Osteocyte (in vitro differentiated cells): ENCODE measurements at regions not wholly inside any gene's neighbourhood (a gene's known extent, or its start where the extent isn't known, plus 50 kb on each side); places are given as distances from the start of the nearest gene placed in this dataset.

ENCODE experiments used
- DNase-seq: peaks from one replicate; pipeline ENCODE4 v3.0.0; 2021; ENCODE audit warnings: mixed read lengths; ENCODE audit not compliant: unreplicated experiment; ENCODE audit errors: extremely low spot score
- H3K27ac Mint-ChIP-seq: one replicate; pipeline ENCODE4 v1.8.0; 2021; ENCODE audit warnings: mild to moderate bottlenecking, mixed read lengths; ENCODE audit not compliant: unreplicated experiment
- H3K27me3 Mint-ChIP-seq: one replicate; pipeline ENCODE4 v1.8.0; 2021; ENCODE audit warnings: mixed read lengths; ENCODE audit not compliant: unreplicated experiment
- H3K36me3 Mint-ChIP-seq: one replicate; pipeline ENCODE4 v1.8.0; 2021; ENCODE audit warnings: mixed read lengths; ENCODE audit not compliant: unreplicated experiment
- H3K4me1 Mint-ChIP-seq: one replicate; pipeline ENCODE4 v1.8.0; 2021; ENCODE audit warnings: mixed read lengths; ENCODE audit not compliant: unreplicated experiment
- H3K4me3 Mint-ChIP-seq: one replicate; pipeline ENCODE4 v1.8.0; 2021; ENCODE audit warnings: mild to moderate bottlenecking, moderate library complexity, mixed read lengths; ENCODE audit not compliant: unreplicated experiment
- H3K9me3 Mint-ChIP-seq: one replicate; pipeline ENCODE4 v1.8.0; 2021; ENCODE audit warnings: mixed read lengths; ENCODE audit not compliant: unreplicated experiment
- CTCF ChIP-seq: fragments of 200-600 bp; sonication (generic); IDR thresholded peaks from 2 replicates; pipeline ENCODE4 v1.5.0; 2021; ENCODE audit warnings: antibody characterized with exemption, mild to moderate bottlenecking, moderate library complexity

- Mint-ChIP-seq H3K27me3 (no peaks in the 10 kb centered on the region), H3K27ac (no peak overlapping the region), H3K4me1 (no peaks in the 10 kb centered on the region), H3K36me3 (no peaks in the 10 kb centered on the region), H3K9me3 (peaks cover 39% of the 10 kb centered on the region), H3K4me3 (no peak overlapping the region)
- TF ChIP-seq CTCF = no peak
- DNase-seq = no peak
Measured at GRCh38 chr19:28076628-28077027, 1136.3 kb downstream of the UQCRFS1 start.

- no peaks in the 10 kb centered on the region for H3K4me1 Mint-ChIP-seq
- no peaks in the 10 kb centered on the region for H3K36me3 Mint-ChIP-seq
- no peak overlapping the region for H3K4me3 Mint-ChIP-seq
- H3K9me3 Mint-ChIP-seq = peaks cover 47% of the 10 kb centered on the region
- H3K27ac Mint-ChIP-seq = no peak overlapping the region
- TF ChIP-seq CTCF = no peak
- DNase-seq = no peak
- no peaks in the 10 kb centered on the region for H3K27me3 Mint-ChIP-seq
Measured at GRCh38 chr19:28075229-28075628, 1137.7 kb downstream of the UQCRFS1 start.

- Mint-ChIP-seq H3K36me3 (no peaks in the 10 kb centered on the region), H3K9me3 (peaks cover 48% of the 10 kb centered on the region), H3K27me3 (no peaks in the 10 kb centered on the region), H3K4me3 (no peak overlapping the region), H3K4me1 (no peaks in the 10 kb centered on the region), H3K27ac (no peak overlapping the region)
- no peak for DNase-seq
- TF ChIP-seq CTCF = no peak
Measured at GRCh38 chr19:28074773-28075172, 1138.2 kb downstream of the UQCRFS1 start.

- DNase-seq = no peak
- no peak for TF ChIP-seq CTCF
- Mint-ChIP-seq H3K4me3 (no peak overlapping the region), H3K27me3 (no peaks in the 10 kb centered on the region), H3K36me3 (no peaks in the 10 kb centered on the region), H3K4me1 (no peaks in the 10 kb centered on the region), H3K27ac (no peak overlapping the region), H3K9me3 (peaks cover 61% of the 10 kb centered on the region)
Measured at GRCh38 chr19:28067882-28068281, 1145.1 kb downstream of the UQCRFS1 start.

- Mint-ChIP-seq H3K27ac (no peak overlapping the region), H3K4me1 (no peaks in the 10 kb centered on the region), H3K9me3 (peaks cover 61% of the 10 kb centered on the region), H3K27me3 (no peaks in the 10 kb centered on the region), H3K4me3 (no peak overlapping the region), H3K36me3 (no peaks in the 10 kb centered on the region)
- peak; percentile 77 for DNase-seq
- TF ChIP-seq CTCF = no peak
Measured at GRCh38 chr19:28066988-28067387, 1146.0 kb downstream of the UQCRFS1 start.
